Sigmoid colon (tissue), 6 donors: ENCODE measurements at regions not wholly inside any gene's neighbourhood (a gene's known extent, or its start where the extent isn't known, plus 50 kb on each side); places are given as distances from the start of the nearest gene placed in this dataset.

ENCODE experiments used
- DNase-seq: peaks from one replicate; pipeline ENCODE4 v3.0.0-alpha.2; 2019
- H3K27ac ChIP-seq, 4 donors: fragments of 200-600 bp; sonication (generic); one replicate each; pipeline ENCODE4 v1.5.1; 2016 to 2019; ENCODE audit warnings: mild to moderate bottlenecking in 1 of 4
- H3K27me3 ChIP-seq, 3 donors: fragments of 200-600 bp; sonication (generic); one replicate each; pipeline ENCODE4 v1.5.1; 2019; ENCODE audit warnings: mild to moderate bottlenecking in 1 of 3
- H3K36me3 ChIP-seq, 4 donors: fragments of 200-600 bp; sonication (generic); one replicate each; pipeline ENCODE4 v1.5.1; 2016 to 2019
- H3K4me1 ChIP-seq, 4 donors: fragments of 200-600 bp; sonication (generic); one replicate each; pipeline ENCODE4 v1.5.1; 2017 to 2019
- H3K4me3 ChIP-seq, 4 donors: fragments of 200-600 bp; sonication (generic); one replicate each; pipeline ENCODE4 v1.5.1; 2017 to 2019; ENCODE audit warnings: mild to moderate bottlenecking in 2 of 4, moderate library complexity in 1 of 4
- H3K9me3 ChIP-seq, 4 donors: fragments of 200-600 bp in 3 of 4; sonication (generic) in 3 of 4; one replicate each; pipeline versions ENCODE4 v1.5.1 to v1.6.1; 2013 to 2019
- CTCF ChIP-seq, 4 experiments: fragments of 450-650 bp in 3 of 4; fragments of 200-600 bp in 1 of 4; IDR thresholded peaks; one replicate each; pipeline ENCODE4 v1.5.1; 2016 to 2019; ENCODE audit warnings: antibody characterized with exemption in 4 of 4, mild to moderate bottlenecking in 3 of 4, moderate library complexity in 2 of 4
- EP300 ChIP-seq, 4 donors: sonication (generic); formaldehyde crosslinking; IDR thresholded peaks; one replicate each; pipeline ENCODE4 v1.6.1; 2017; ENCODE audit warnings: antibody characterized with exemption in 4 of 4
- POLR2A ChIP-seq, 2 donors: fragments of 450-650 bp; IDR thresholded peaks; one replicate each; pipeline ENCODE4 v1.6.1; 2016; ENCODE audit warnings: antibody characterized with exemption in 2 of 2, mild to moderate bottlenecking in 2 of 2, moderate library complexity in 2 of 2
- POLR2AphosphoS5 ChIP-seq, 4 donors: sonication (generic); formaldehyde crosslinking; IDR thresholded peaks; one replicate each; pipeline ENCODE4 v1.6.1; 2017; ENCODE audit warnings: antibody characterized with exemption in 4 of 4
- WGBS, 2 donors: extraction: QIAGEN DNeasy Blood & Tissue Kit; methylation state at CpG; one replicate each; pipeline ENCODE4 v1.1.7; 2013; 5-methylcytosine and 5-hydroxymethylcytosine counted together
- intact Hi-C: fragments of 100-400 bp; cut with DNase I; formaldehyde crosslinking; loops from one replicate; pipeline ENCODE4 v1.15.1; 2023
- donor health status: healthy with polysubstance abuse.
- donor health status: healthy.

GRCh38 chr2:177318613-177319012 lies 54.1 kb upstream of the NFE2L2 start:
- H3K36me3 ChIP-seq, result peaks cover 0 to 15% (median 0%) of the 10 kb centered on the region in 4 donors
- H3K9me3 ChIP-seq, result no peaks in the 10 kb centered on the region
- DNase-seq, result no peak
- H3K27ac ChIP-seq, result no peak overlapping the region
- 70 to 83% methylated on average over 1 of the region's 1 CpG for WGBS, 2 donors
- intact Hi-C loops, result no loop called here
- H3K4me3 ChIP-seq, result no peak overlapping the region
- no peaks in the 10 kb centered on the region for H3K27me3 ChIP-seq
- TF ChIP-seq CTCF (IDR thresholded peaks at IDR 0.05) (no peak), POLR2A (IDR thresholded peaks at IDR 0.05) (no peak)
- no peaks in the 10 kb centered on the region for H3K4me1 ChIP-seq

GRCh38 chr2:177320596-177320995 lies 56.1 kb upstream of the NFE2L2 start:
- Histone ChIP-seq H3K9me3 (no peaks in the 10 kb centered on the region), H3K27me3 (no peaks in the 10 kb centered on the region), H3K36me3 (peaks cover 0 to 15% (median 0%) of the 10 kb centered on the region in 4 donors), H3K4me1 (no peaks in the 10 kb centered on the region), H3K4me3 (no peak overlapping the region), H3K27ac (no peak overlapping the region)
- TF ChIP-seq CTCF (IDR thresholded peaks at IDR 0.05) (no peak), POLR2A (IDR thresholded peaks at IDR 0.05) (no peak), EP300 (IDR thresholded peaks at IDR 0.05) (no peak), POLR2AphosphoS5 (IDR thresholded peaks at IDR 0.05) (no peak)
- 84 to 90% methylated on average over 2 of the region's 2 CpGs for WGBS, 2 donors
- no peak for DNase-seq
- intact Hi-C loops, result no loop called here

- intact Hi-C loops, result no loop called here
- Histone ChIP-seq H3K27ac (no peak overlapping the region), H3K9me3 (no peaks in the 10 kb centered on the region), H3K36me3 (peaks cover 0 to 15% (median 0%) of the 10 kb centered on the region in 4 donors), H3K27me3 (no peaks in the 10 kb centered on the region), H3K4me1 (no peaks in the 10 kb centered on the region), H3K4me3 (no peak overlapping the region)
- TF ChIP-seq POLR2AphosphoS5 (IDR thresholded peaks at IDR 0.05) (no peak), CTCF (IDR thresholded peaks at IDR 0.05) (no peak), EP300 (IDR thresholded peaks at IDR 0.05) (no peak), POLR2A (IDR thresholded peaks at IDR 0.05) (no peak)
- WGBS, 2 donors, result 20 to 77% methylated on average over 5 of the region's 5 CpGs
- DNase-seq, result no peak
Observed at GRCh38 chr2:177322801-177323261, 58.3 kb upstream of the NFE2L2 start.

- 27 to 76% methylated on average over 3 of the region's 3 CpGs for WGBS, 2 donors
- no peak for DNase-seq
- intact Hi-C loops, result no loop called here
Observed at GRCh38 chr2:177324797-177325196, 60.3 kb upstream of the NFE2L2 start.

More at GRCh38 chr2:177324797-177325196, 60.3 kb upstream of the NFE2L2 start:
- no peak overlapping the region for H3K4me3 ChIP-seq
- peaks cover 0 to 15% (median 0%) of the 10 kb centered on the region in 4 donors for H3K36me3 ChIP-seq
- H3K27ac ChIP-seq, result no peak overlapping the region
- TF ChIP-seq POLR2A (IDR thresholded peaks at IDR 0.05) (no peak), EP300 (IDR thresholded peaks at IDR 0.05) (no peak), POLR2AphosphoS5 (IDR thresholded peaks at IDR 0.05) (no peak), CTCF (IDR thresholded peaks at IDR 0.05) (no peak)
- H3K4me1 ChIP-seq, result no peaks in the 10 kb centered on the region
- no peaks in the 10 kb centered on the region for H3K9me3 ChIP-seq
- H3K27me3 ChIP-seq, result no peaks in the 10 kb centered on the region
